HepG2 (cell line): ENCODE measurements at regions not wholly inside any gene's neighbourhood (a gene's known extent, or its start where the extent isn't known, plus 50 kb on each side); places are given as distances from the start of the nearest gene placed in this dataset.
"Not testable (repeated sequence)": the region's sequence is repeated elsewhere in the genome, so short reads cannot be mapped to it uniquely, and the experiment has no call there.

Experiments
- ATAC-seq: fragments of 200-7000 bp; cut with Tn5 transposase; 3 replicates; pipeline ENCODE4 v1.9.1; 2020; ENCODE audit warnings: mild to moderate bottlenecking, moderate library complexity
- BruUV-seq: library from RNA; stranded (reverse); fragments of 400-500 nt; replicated peaks from 2 replicates; lab custom pipeline; 2021; lab: Mats Ljungman, UMichigan
- CTCF ChIA-PET: fragments of 300-600 bp; formaldehyde crosslinking; extraction: SDS; loops from one replicate; lab custom pipeline; 2021; ENCODE audit warnings: low total read pairs, inconsistent platforms, low intra/inter-chr PET ratio; lab: Yijun Ruan, JAX
- POLR2A ChIA-PET: fragments of 350-600 bp; sonication (Branson Sonifier 250); formaldehyde crosslinking; loops from one replicate; lab custom pipeline; 2020; ENCODE audit warnings: antibody characterized with exemption, inconsistent platforms; lab: Yijun Ruan, JAX
- DNase-seq: peaks from one replicate; pipeline ENCODE4 v3.0.0-alpha.2; 2015; ENCODE audit warnings: low spot score
- FAIRE-seq: peaks from 3 replicates; lab custom pipeline; 2011; peaks lifted over from hg19 to GRCh38; lab: Jason Lieb, UNC
- H2AFZ ChIP-seq: one replicate; pipeline ENCODE4 v1.6.1; 2011; ENCODE audit warnings: low read length, inconsistent platforms
- H3K27ac ChIP-seq: fragments of 300-600 bp; 3 replicates; pipeline ENCODE4 v1.8.0; 2011; ENCODE audit warnings: mixed run types, mild to moderate bottlenecking, mixed read lengths, low read length, inconsistent platforms; ENCODE audit not compliant: insufficient read depth; ENCODE audit errors: extremely low read length
- H3K27me3 ChIP-seq, 2 experiments: fragments of 200-600 bp in 1 of 2; 2 replicates in 1 of 2; 3 replicates in 1 of 2; pipeline versions ENCODE4 v1.6.0 to v1.8.0; 2011; ENCODE audit warnings: low read length in 2 of 2, mild to moderate bottlenecking in 2 of 2, moderate library complexity in 2 of 2, inconsistent platforms in 1 of 2; ENCODE audit not compliant: insufficient read depth in 2 of 2, control insufficient read depth in 1 of 2
- H3K36me3 ChIP-seq, 2 experiments: fragments of 200-600 bp in 1 of 2; replicated peaks in 1 of 2; 2 replicates in 1 of 2; 3 replicates in 1 of 2; pipeline versions ENCODE4 v1.5.1 to v1.8.0; 2011; ENCODE audit warnings: low read length in 2 of 2, inconsistent platforms in 1 of 2; ENCODE audit not compliant: insufficient read depth in 2 of 2, control insufficient read depth in 1 of 2
- H3K4me1 ChIP-seq: 2 replicates; pipeline ENCODE4 v1.5.1; 2012; ENCODE audit warnings: low read length, inconsistent platforms; ENCODE audit not compliant: insufficient read depth
- H3K4me2 ChIP-seq: 2 replicates; pipeline ENCODE4 v1.6.0; 2011; ENCODE audit warnings: low read depth, low read length, inconsistent platforms
- H3K4me3 ChIP-seq, 3 experiments: fragments of 200-600 bp in 1 of 3; sonication (generic), shearing (Covaris generic) in 1 of 3; replicated peaks in 1 of 3; 2 replicates each; pipeline ENCODE4 v1.5.1; 2011 to 2016; ENCODE audit warnings: low read length in 3 of 3, inconsistent platforms in 2 of 3, low read depth in 2 of 3, mild to moderate bottlenecking in 2 of 3, control low read depth in 1 of 3, mixed read lengths in 1 of 3; ENCODE audit not compliant: insufficient read depth in 1 of 3
- H3K79me2 ChIP-seq: one replicate; pipeline ENCODE4 v1.6.1; 2011; ENCODE audit warnings: low read length, inconsistent platforms; ENCODE audit not compliant: insufficient read depth
- H3K9ac ChIP-seq: 2 replicates; pipeline ENCODE4 v1.6.0; 2011; ENCODE audit warnings: mild to moderate bottlenecking, low read depth, low read length, inconsistent platforms; ENCODE audit not compliant: insufficient read depth
- H3K9me3 ChIP-seq: 2 replicates; pipeline ENCODE4 v1.5.1; 2012; ENCODE audit warnings: mild to moderate bottlenecking, low read length
- H4K20me1 ChIP-seq: 2 replicates; pipeline ENCODE4 v1.6.0; 2011; ENCODE audit warnings: inconsistent platforms, mild to moderate bottlenecking, low read length, moderate library complexity; ENCODE audit not compliant: insufficient read depth
- DMAP1 ChIP-seq: IDR thresholded peaks from 2 replicates; pipeline ENCODE4 v1.6.1; 2016
- NCOR1 ChIP-seq: fragments of 200-600 bp; sonication (generic); IDR thresholded peaks from 2 replicates; pipeline ENCODE4 v1.7.0; 2017; ENCODE audit warnings: antibody characterized with exemption, low read length, borderline replicate concordance
- NFYC ChIP-seq: IDR thresholded peaks from 2 replicates; pipeline ENCODE4 v1.6.1; 2016; ENCODE audit warnings: missing genetic modification reagents, missing compliant biosample characterization
- RBAK ChIP-seq: sonication (generic); formaldehyde crosslinking; IDR thresholded peaks from 2 replicates; pipeline ENCODE4 v1.5.1; 2020; ENCODE audit warnings: mild to moderate bottlenecking, missing genetic modification reagents
- SRSF4 ChIP-seq: fragments of 200-400 bp; formaldehyde crosslinking; IDR thresholded peaks from one replicate; pipeline ENCODE4 v1.6.1; 2018; ENCODE audit warnings: mild to moderate bottlenecking, low read depth, low read length, moderate library complexity; ENCODE audit not compliant: poor library complexity, severe bottlenecking
- ZNF230 ChIP-seq: sonication (generic); formaldehyde crosslinking; IDR thresholded peaks from 2 replicates; pipeline ENCODE4 v1.4.0; 2020; ENCODE audit warnings: mild to moderate bottlenecking, missing genetic modification reagents
- ZNF317 ChIP-seq: sonication (generic); formaldehyde crosslinking; IDR thresholded peaks from 2 replicates; pipeline ENCODE4 v1.5.0; 2020; ENCODE audit warnings: mild to moderate bottlenecking, missing genetic modification reagents
- ZSCAN12 ChIP-seq: sonication (generic); formaldehyde crosslinking; IDR thresholded peaks from 2 replicates; pipeline ENCODE4 v1.9.0; 2021; ENCODE audit warnings: mild to moderate bottlenecking, missing genetic modification reagents
- WGBS: methylation state at CpG from one replicate; pipeline ENCODE4 v1.1.6; 2017; ENCODE audit warnings: low lambda C conversion rate; 5-methylcytosine and 5-hydroxymethylcytosine counted together
- in situ Hi-C: cut with HindIII; loops from 2 replicates; pipeline ENCODE4 v1.10.0; 2017; ENCODE audit warnings: low pct_unique_long_range_greater_than_20kb; ENCODE audit not compliant: extremely low pct_ligation_motif_present
- intact Hi-C: fragments of 100-400 bp; cut with micrococcal nuclease; formaldehyde crosslinking; loops from one replicate; pipeline ENCODE4 v1.10.0; 2022; ENCODE audit not compliant: unreplicated experiment
- TF ChIP-seq, protein P1 (sequence below): sonication (generic); formaldehyde crosslinking; IDR thresholded peaks from 2 replicates; pipeline ENCODE4 v1.4.0; 2020; ENCODE audit warnings: mild to moderate bottlenecking, low read depth, missing genetic modification reagents
- TF ChIP-seq, protein P2 (sequence below): sonication (generic); formaldehyde crosslinking; IDR thresholded peaks from 2 replicates; pipeline ENCODE4 v1.4.0; 2020; ENCODE audit warnings: mild to moderate bottlenecking, missing genetic modification reagents

DNA sequence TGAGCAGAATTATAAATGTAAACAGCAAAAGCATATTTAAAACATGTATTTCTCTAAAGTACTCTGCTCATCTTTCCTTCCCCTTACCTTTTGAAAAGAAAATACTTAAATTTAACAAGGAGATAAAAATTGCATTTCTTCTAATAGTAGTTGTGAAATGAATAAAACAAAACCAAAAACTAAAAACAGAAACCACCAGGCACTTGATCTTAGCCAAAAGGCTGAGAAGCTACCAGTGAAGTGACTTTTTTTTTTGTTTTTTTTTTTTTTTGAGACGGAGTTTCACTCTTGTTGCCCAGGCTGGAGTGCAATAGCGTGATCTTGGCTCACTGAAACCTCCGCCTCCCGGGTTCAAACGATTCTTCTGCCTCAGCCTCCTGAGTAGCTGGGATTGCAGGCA, 116.5 kb upstream of the GC start:
- H3K36me3 ChIP-seq, H3K9ac ChIP-seq, H3K79me2 ChIP-seq, H3K27me3 ChIP-seq, H2AFZ ChIP-seq, FAIRE-seq, H3K4me1 ChIP-seq, POLR2A ChIA-PET, H3K4me2 ChIP-seq, DNase-seq, ATAC-seq, CTCF ChIA-PET, H3K4me3 ChIP-seq, in situ Hi-C loops, BruUV-seq, H4K20me1 ChIP-seq, intact Hi-C loops, H3K27ac ChIP-seq: not testable (repeated sequence)
- 34% methylated on average over 5 of the region's 5 CpGs for WGBS
- H3K9me3 ChIP-seq, result peaks cover 71% of the 10 kb centered on the region

DNA sequence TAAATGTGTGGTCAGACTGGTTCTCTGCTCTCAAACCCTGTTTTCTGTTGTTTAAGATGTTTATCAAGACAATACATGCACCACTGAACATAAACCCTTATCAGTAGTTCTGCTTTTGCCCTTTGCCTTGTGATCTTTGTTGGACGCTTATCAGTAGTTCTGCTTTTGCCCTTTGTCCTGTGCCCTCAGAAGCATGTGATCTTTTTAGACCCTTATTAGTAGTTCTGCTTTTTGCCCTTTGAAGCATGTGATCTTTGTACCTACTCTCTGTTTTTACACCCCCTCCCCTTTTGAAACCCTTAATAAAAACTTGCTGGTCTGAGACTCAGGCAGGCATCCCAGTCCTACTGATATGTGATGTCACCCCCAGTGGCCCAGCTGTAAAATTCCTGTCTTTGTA, 121.7 kb upstream of the GC start:
- H2AFZ ChIP-seq, H3K4me1 ChIP-seq, H3K79me2 ChIP-seq, H3K4me2 ChIP-seq, H3K27me3 ChIP-seq, in situ Hi-C loops, CTCF ChIA-PET, POLR2A ChIA-PET, intact Hi-C loops, H3K27ac ChIP-seq, BruUV-seq, H3K36me3 ChIP-seq, DNase-seq, H3K4me3 ChIP-seq, H3K9ac ChIP-seq, FAIRE-seq, ATAC-seq, H4K20me1 ChIP-seq: not testable (repeated sequence)
- 0% methylated on average over 1 of the region's 1 CpG for WGBS
- peaks cover 81% of the 10 kb centered on the region for H3K9me3 ChIP-seq

DNA sequence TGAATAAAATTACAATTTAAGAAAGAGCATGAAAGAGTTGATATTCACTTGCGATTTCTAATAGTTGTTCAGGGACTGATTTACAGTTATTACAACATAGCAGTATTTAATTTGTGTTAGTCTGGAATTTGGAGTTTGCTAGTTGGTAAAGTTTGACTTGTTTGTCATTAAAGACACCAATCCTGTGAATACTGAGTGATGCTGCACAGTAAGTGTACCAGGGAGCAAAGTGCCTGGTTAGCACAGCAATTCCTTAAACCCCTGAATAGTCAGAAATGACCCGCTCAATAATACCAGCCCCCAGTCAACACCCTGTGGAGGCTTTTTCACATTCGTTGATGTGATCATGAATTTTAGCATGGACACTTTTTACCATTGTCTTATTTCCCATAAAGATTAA, 122.2 kb upstream of the GC start:
- ChIA-PET CTCF (no interaction called here), POLR2A (no interaction called here)
- no TSS peak for BruUV-seq
- FAIRE-seq, result no peak
- no peak overlapping the region for H3K9ac ChIP-seq
- no peaks in the 10 kb centered on the region for H3K36me3 ChIP-seq
- no peak overlapping the region for H3K27ac ChIP-seq
- intact Hi-C loops (no loop called here), in situ Hi-C loops (no loop called here)
- no peak overlapping the region for H3K4me2 ChIP-seq
- no peaks in the 10 kb centered on the region for H3K4me1 ChIP-seq
- 17% methylated on average over 3 of the region's 3 CpGs for WGBS
- ATAC-seq, result no peak
- no peak overlapping the region for H3K4me3 ChIP-seq
- H3K79me2 ChIP-seq, result no peaks in the 10 kb centered on the region
- H3K9me3 ChIP-seq, result peaks cover 84% of the 10 kb centered on the region
- H4K20me1 ChIP-seq, result no peaks in the 10 kb centered on the region
- no peak for DNase-seq
- no peak overlapping the region for H2AFZ ChIP-seq
- no peaks in the 10 kb centered on the region; a peak in 1 of 5 replicates for H3K27me3 ChIP-seq
- TF ChIP-seq ZSCAN12, result no peak
- TF ChIP-seq RBAK (CRISPR knock-in tag), result no peak
- no peak for TF ChIP-seq DMAP1
- TF ChIP-seq ZNF317 (CRISPR knock-in tag), result no peak
- TF ChIP-seq SRSF4, result no peak
- TF ChIP-seq NFYC, result no peak
- TF ChIP-seq ZNF230 (CRISPR knock-in tag), result no peak
- no peak for TF ChIP-seq NCOR1
- TF ChIP-seq, protein P1, sequence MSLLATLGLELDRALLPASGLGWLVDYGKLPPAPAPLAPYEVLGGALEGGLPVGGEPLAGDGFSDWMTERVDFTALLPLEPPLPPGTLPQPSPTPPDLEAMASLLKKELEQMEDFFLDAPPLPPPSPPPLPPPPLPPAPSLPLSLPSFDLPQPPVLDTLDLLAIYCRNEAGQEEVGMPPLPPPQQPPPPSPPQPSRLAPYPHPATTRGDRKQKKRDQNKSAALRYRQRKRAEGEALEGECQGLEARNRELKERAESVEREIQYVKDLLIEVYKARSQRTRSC (CRISPR knock-in tag), result no peak
- TF ChIP-seq, protein P2, sequence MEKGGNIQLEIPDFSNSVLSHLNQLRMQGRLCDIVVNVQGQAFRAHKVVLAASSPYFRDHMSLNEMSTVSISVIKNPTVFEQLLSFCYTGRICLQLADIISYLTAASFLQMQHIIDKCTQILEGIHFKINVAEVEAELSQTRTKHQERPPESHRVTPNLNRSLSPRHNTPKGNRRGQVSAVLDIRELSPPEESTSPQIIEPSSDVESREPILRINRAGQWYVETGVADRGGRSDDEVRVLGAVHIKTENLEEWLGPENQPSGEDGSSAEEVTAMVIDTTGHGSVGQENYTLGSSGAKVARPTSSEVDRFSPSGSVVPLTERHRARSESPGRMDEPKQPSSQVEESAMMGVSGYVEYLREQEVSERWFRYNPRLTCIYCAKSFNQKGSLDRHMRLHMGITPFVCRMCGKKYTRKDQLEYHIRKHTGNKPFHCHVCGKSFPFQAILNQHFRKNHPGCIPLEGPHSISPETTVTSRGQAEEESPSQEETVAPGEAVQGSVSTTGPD (CRISPR knock-in tag), result no peak
